ENCODE measurements at regions not wholly inside any gene's neighbourhood (a gene's known extent, or its start where the extent isn't known, plus 50 kb on each side); places are given as distances from the start of the nearest gene placed in this dataset.

DNA sequence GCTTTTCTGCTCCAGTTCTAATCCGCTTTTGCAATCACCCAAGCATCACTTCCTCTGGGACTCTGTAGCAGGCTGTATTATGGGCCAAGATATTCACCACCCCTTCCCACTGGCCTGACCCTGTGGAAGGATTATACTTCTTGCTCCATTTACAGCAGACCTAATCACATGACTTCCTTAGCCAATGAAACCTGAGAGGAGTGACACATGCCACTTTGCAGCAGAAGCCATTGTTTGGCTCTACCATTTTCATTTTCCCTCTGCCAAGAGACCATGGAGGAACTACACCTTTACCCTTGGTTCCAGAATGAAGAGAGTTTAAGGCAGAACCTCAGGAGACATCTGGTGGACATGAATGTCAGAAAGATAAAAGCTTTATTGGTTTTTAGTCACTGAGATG, 134.9 kb upstream of the HSD17B12 start:
- intact Hi-C loops (cut with DNase I) = no loop called here
- DNase-seq (no peak), ATAC-seq (no peak)

DNA sequence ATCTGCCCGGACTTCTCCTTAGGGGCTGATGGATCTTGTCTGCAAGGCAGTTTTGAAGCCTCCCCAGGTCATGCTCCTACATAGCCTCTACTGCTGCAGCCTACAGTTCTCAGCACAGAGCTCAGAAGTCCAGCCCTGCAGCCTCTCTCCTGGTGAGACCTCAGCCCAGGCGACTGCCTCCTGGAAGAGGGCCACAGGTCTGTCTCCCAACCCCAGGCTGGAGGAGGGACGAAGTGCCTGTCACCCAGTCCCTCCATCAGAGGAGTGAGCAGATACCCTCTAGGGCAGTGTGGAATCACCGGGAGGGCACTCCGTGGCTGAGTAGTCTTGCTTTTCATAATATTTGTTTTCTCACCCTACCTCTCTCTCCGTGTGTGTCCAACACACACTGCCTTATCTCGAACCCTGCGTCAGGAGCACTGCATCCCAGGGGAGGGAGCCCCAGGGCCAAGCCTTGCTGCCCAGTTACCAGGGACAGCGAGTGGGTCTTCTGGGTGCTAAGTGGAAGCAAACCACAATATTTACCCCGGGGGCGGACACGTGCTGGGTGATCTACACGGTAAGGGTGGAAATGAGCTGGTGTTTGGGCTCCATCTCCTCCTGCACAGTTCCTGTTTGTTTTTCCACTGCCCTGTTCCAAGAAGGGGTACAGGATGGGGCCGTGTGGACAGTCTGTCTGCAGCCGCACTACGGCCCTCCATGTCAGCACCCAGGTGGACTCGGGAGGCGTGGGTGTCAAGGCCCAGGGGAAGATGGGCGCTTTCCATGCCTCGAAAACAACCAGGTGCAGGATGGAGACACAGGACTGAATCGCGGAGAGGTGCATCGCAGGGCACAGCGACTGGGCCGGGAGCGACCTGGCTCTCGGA, 133.7 kb upstream of the HSD17B12 start:
- ATAC-seq (no peak), DNase-seq (no peak)
- intact Hi-C loops (cut with DNase I) = no loop called here

DNA sequence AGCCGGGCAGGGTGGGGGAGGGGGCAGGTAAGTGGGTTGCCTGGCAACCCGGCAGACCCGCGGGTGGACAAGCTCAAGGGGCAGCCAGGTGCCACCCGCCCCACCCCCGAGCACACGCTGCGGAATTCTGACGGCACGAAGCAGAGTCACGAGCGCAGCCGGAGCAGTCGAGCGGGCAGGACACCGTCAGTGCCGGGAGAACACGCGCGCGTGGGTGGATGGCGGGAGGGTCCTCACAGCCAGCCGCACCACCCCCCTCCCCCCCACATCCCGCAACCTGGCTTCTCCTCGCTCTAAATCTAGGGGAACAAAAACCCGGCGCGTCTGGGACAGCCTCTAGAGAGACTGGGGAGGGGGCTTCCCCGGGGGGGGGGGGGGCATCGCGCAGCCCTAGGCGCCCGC, 133.1 kb upstream of the HSD17B12 start:
- DNase-seq = peak; percentile 21
- intact Hi-C loops (cut with DNase I) = no loop called here
- ATAC-seq = peak; percentile 32 to 34

DNA sequence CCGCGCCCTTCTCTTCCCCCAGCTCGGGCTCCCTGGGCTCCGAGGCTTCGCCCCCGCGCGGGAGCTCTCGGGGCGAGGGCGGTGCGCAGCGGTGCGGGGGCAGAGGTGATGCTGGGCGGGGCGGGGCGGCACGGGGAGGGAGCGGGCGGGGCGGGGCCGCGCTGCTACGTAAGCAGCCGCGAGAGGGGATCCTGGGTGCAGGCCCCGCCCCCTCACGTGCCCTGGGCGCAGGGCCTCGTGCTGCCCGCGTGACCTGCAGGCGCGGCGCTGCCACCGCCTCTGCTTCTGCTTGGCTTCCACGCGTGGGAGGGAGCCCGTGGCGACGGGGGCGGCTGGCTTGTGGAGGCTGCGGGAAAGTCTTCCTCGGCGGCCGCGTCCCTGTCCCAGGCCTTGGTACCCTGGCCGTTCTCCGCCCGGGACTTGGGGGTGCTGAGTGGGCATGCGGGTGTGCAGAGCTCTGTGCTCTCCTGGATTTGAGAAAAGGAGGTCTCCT, 132.6 kb upstream of the HSD17B12 start:
- peak; percentile 54 to 62 for ATAC-seq
- intact Hi-C loops (cut with DNase I) = no loop called here
- peak; percentile 36 for DNase-seq

DNA sequence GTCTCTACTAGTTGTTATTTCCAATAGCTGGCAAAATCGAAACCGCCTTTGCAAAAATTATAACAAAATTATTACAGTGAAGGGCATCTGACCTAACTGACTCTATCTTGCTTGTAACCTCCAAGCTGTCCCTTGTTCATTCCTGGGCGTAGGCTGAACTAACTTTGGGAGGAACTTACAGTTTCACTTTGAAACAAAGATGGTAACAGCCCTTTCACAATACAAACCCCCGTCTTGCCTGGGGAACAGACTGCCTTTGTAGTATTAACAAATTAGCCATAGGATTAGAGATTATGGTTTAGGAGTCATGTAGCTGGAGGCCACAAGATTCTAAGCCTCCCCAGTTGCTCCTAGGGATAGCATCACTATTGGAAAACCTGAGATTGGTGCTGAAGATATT, 131.6 kb upstream of the HSD17B12 start:
- DNase-seq (no peak), ATAC-seq (no peak)
- intact Hi-C loops (cut with DNase I) = no loop called here

DNA sequence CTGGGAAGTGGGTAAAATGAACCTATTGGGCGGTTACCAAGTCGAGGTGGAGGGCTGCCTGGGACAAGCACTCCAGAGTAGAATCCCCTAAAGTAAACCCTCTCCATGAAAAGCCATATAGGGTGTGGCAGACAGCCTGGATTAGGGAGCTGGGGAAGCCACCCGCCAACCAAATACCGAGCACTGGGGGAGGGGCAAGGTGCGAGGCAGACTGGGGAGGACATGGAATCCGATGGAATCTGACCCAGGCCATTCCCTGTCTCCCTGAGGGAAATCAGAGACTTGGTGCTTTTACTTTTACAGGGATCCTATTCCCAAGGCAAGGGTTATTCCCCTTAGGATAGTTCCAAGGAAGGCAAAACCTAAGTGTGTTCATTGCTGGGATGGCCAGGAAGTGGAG, 130.9 kb upstream of the HSD17B12 start:
- intact Hi-C loops (cut with DNase I) = no loop called here
- ATAC-seq = no peak
- no peak for DNase-seq

DNA sequence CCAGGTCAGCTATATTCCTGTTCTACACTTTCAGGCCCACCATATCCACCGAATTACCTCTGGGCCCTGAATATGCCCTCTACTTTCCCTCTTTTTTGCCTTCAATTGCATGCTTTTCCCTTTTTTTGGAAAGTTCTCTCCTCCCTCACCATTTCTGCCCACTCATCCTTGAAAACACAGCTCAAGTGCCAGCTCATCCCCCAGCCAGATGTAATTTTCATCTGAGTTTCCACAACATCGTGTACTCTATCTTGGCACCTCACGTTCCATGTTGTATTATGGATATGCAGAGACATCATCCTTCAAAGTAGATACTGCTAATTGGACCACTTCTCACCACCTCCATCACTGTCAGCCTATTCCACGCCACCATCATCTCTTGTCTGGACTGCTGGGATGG, 129.8 kb upstream of the HSD17B12 start:
- ATAC-seq (no peak), DNase-seq (no peak)
- intact Hi-C loops (cut with DNase I) = no loop called here

DNA sequence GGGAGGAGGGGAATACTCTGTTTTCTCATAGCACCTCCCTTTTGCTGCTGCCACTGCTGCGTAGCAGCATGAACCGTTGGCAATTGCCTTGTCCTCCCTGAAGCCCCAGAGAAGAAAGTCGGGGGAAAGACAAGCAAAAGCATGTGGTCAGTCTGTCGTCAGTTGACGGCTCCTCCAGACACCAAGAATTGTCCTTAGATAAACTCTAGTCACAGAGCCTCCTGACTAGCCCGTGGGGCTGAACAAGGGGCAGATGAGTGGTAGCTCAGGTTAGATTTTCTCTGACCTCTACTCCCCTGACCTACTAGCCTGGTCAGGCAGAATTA, 126.4 kb upstream of the HSD17B12 start:
- ATAC-seq (no peak), DNase-seq (no peak)
- intact Hi-C loops (cut with DNase I) = no loop called here

DNA sequence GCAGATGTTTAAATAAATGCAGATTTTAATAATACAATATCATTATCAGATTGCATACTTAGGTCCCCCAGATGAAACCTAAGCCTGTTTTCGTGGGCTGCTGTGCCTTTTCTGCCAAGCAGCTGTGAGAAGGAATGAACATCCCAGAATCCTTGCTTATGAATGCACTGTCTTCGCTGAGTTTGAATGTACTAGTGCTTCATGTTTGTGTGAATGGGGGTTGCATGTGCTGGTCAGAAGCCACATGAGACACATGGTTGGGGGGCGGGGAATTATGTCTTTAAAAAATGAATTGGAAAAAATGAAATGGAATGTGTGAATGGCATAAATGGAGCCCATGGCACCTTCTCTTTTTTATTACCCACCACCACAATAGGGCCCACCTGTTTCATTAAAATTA, 125.4 kb upstream of the HSD17B12 start:
- intact Hi-C loops (cut with DNase I) = no loop called here
- ATAC-seq (no peak), DNase-seq (no peak)

DNA sequence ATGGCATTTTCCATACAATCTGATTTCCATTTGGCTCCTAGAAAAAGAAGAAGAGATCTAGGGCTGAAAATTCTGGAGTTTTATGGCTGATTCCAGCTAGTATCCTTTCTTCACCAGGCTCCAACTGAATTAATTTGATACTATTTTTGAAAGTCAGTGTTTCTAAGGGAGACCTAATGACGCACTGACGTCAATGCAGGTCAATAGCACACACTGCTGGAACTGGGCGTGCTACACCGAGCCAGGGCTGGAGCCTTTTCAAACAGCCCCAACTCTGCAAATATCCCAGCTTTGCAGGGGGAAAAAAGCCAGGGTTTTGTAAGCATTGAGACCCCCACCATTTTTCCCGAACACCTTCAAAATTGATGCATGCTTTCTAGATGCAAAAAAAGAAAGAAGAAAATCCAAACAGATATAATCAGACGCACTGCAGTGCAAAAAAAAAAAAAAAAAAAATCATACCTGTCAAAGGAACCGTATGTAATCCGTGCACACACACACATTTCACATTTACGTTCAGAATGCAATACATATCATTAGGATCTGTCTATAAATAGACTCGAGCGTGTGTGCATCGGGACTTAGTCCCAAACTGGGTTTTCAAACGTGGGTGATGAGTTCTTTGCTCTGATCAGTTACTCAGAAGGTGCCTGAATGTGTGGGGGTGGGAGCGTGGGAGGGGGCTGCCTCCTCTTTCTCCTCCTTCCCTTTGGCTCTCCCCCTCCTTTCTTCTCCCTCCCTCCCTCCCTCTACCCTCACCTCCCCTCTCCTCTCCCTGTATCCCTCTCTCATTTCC, 124.5 kb upstream of the HSD17B12 start:
- peak; percentile 85 to 90 for ATAC-seq
- DNase-seq = no peak
- intact Hi-C loops (cut with DNase I) = no loop called here

DNA sequence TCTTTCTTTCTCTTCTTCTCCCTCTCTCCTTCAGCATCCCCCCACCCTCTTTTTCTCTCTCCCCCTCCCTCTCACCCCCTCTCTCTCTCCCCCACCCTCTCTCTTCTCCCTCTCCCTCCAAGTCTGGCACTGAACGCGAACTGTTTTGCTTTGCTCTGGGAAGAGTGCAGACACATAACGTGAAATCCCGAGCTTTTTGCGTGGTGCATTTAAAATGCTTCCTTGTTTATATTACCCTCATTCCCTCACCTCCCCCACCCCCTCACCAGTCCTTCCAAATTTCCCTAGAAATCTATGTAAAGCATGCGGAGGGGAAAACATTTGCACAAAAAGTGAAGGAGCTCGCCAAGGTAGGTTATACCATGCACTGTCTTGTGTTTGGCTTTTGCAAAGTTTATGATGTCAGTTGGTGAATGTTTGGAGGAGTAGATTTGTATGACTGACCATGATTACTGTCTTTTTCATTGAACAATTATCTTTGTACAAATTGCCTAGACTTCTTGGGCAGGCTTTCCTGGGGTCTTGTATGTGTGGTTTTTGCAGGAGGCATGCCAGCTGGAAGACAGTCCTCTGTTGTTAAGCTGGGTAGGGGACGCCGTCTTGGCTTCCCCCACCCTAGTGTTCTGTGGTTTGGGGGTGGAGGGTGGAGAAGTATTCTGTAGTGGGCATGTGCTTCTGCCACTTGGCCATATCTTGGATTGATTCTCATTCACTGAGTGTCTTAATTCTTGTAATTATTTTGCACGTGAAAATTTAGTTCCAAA, 123.7 kb upstream of the HSD17B12 start:
- DNase-seq = no peak
- intact Hi-C loops (cut with DNase I) = no loop called here
- peak in 1 of 2 donors; percentile 46 for ATAC-seq

DNA sequence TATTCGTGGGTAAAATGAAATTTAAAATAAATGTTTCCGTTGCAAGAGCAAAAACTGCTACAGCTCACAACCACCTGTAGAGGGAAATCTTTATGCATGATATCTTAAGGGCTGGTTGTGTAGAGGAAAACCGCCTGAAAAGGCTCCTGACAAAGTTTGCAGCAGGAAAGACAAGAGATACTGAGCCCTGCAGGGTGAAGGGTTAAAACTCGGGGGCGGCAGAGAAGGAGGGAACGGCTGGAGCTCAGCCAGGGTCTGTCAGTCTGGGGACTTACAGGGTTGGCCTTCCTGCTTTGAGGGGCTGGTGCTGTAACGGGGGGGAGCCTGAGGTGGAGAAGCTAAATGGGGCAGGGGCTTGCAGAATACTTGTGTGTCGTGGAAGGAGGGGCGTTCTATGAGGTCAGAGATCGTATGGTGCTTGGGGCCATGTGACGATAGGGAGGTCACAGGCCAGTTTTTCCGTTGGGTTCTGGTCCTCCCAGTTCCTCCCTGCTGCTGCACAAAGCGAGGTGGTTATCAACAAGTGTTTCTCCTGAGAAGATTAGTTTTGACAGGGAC, 122.9 kb upstream of the HSD17B12 start:
- ATAC-seq (peak in 1 of 2 donors; percentile 41), DNase-seq (no peak)
- intact Hi-C loops (cut with DNase I) = no loop called here

DNA sequence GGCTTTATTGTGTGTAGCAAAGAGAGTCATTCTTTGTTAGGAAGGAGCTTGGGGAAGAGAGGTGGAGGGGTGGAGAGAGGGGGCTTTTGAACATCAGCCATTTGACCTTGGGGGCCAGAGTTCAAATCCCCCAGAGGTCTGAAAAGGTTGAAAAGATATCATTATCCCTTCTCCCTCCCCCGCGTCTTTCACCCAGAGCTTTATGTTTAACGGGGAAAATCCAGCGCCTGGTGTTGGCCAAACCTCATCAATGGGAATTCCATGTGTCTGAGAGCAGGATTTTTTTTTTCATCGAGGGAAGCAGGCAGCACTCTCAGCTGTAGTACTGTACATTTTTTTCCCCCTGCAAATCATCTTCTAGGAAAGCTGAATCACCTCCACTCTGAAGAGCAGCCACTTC, 122.4 kb upstream of the HSD17B12 start:
- ATAC-seq (no peak), DNase-seq (no peak)
- intact Hi-C loops (cut with DNase I) = no loop called here

DNA sequence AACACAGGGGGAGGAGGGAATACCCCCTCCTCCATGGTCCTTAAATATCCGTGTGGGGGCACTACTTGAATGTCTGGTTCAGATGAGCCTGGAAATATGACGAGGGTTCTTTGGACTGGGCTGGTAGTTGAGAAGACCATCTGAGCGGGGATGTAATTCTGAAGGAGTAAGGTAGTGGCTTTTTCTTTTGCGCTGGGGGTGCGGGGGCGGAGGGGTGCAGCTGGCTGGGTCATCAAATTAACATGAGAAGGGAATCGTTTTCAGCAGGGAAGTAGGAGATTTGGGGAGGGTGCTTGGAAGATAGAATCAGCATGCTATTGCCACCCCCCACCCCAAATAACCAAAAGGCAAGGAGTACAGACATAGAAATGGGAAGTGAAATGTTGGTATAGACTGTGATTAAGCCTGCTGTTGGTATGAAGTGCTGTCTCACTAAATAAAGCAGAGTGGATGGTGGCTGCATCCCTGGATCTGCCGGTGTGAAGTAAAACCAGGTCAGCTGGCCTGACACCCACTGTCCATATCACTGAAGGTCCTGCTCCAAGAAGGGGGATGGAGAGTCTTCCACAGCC, 121.9 kb upstream of the HSD17B12 start:
- DNase-seq (no peak), ATAC-seq (no peak)
- intact Hi-C loops (cut with DNase I) = no loop called here

DNA sequence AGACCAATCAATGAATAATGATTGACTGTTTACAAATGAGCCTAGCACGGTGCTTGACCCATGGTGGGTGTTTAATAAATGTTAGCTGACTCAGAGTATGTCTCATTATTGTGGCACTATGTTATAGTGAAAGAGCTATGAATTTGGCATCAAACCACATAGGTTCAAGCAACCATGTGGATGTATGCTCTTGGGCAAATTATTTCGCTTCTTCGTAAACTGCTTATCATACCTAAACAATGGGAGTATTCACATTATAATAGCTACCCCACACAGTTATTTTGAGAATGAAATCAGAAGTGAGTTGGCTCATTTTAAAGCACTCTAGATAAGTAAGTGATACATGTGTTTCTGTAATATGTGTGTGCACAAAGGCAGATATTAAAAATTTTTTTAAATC, 118.7 kb upstream of the HSD17B12 start:
- intact Hi-C loops (cut with DNase I) = no loop called here
- ATAC-seq = no peak
- no peak for DNase-seq

DNA sequence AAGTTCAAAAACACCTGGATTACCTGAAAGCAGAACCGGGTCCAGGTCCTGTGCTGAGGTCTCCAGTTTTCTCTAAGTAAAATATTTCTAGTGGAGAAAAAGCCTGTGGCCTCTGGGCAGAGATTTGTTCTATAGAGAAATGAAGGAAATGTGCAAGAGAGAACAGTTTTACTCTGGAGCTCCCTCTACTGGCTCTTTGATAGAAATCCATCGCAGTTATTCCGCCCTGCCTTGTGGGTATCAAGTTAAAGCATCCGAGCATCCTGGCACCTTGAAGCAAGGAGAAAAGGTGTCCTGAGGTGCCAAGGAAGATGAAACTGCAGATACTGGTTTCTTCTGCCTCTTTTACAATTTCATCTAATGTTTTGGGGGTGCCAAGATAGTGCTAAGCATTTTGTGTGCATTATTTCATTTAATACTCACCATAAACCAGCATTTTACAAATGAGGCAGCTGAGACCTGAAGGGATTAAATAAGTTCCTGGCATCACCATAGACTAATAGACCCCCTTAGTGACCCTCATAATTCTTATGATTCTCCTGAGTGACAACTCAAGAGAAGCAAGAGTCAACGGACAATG, 113.1 kb upstream of the HSD17B12 start:
- ATAC-seq = no peak
- intact Hi-C loops (cut with DNase I) = no loop called here

DNA sequence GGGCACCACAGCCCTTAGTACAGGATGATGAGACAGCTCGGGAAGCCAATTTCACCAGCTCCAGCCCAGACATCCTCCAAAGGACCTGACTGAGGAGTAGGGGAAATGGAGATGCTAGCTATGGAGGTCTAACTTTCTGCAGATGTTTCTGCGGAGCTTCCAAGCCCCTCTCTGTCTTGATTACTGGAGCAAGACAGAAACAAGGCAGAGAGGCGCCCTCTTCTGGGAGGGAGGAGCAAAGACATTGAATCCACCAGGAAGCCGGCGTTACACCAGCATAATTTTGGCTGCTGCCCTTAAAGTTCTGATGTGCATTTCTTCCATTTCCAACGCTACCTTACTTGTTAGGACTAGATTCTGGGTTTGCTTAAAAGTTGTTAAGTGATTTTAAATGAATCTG, 107.3 kb upstream of the HSD17B12 start:
- no peak for ATAC-seq
- intact Hi-C loops (cut with DNase I) = loop anchor here in 1 of 2 donors (10.0 kb wide), 1 partner anchor 232 kb away; no protein-coding TSS in a partner anchor
- DNase-seq = no peak

More for the DNA sequence above, 113.1 kb upstream of the HSD17B12 start:
- no peak for DNase-seq

DNA sequence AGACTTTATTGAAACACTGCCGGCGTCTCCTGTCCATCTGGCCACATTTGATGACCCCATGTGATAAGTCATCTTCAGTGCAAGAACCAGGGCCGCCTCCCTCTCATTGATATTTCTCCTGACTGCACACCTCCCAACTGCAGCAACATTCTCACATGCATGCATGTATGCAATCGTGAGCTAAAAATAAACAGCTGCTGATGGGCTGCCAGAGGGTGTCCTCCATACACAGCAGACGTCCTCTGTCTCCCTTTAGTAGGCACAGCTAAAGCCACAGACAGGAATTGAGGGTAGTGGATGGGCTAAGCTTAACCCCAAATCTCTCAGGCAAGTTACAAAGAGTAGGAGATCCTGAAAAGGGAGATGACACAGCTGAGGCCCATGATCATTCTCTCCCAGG, 106.7 kb upstream of the HSD17B12 start:
- peak; percentile 48 to 54 for ATAC-seq

DNA sequence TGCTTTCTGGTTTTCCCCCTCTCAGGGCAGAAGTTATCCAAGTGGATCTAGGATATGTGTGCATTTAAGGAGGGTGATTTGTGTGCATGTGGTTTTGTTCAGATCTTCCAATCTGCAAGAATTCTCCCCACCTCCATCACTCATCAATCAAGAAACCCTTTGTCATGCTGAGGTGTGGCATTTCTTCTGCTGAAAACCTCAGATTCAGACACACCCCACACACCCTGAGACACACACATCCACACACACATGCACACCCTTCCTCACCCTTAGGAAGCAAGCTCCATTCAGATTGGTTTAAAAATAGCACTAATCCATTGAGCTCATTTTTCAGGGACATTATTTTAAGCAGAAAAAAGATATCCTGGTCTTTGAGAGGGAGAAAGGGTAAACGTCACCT, 106.1 kb upstream of the HSD17B12 start:
- DNase-seq = no peak
- intact Hi-C loops (cut with DNase I) = loop anchor here in 1 of 2 donors (10.0 kb wide), 1 partner anchor 230 kb away; no protein-coding TSS in a partner anchor

More for the DNA sequence above, 106.7 kb upstream of the HSD17B12 start:
- intact Hi-C loops (cut with DNase I) = loop anchor here in 1 of 2 donors (10.0 kb wide), 1 partner anchor 231 kb away; no protein-coding TSS in a partner anchor
- no peak for DNase-seq

More for the DNA sequence above, 106.1 kb upstream of the HSD17B12 start:
- ATAC-seq = no peak
